HG03442 (cell line): ENCODE measurements at regions not wholly inside any gene's neighbourhood (a gene's known extent, or its start where the extent isn't known, plus 50 kb on each side); places are given as distances from the start of the nearest gene placed in this dataset.
"Not testable (repeated sequence)": the region's sequence is repeated elsewhere in the genome, so short reads cannot be mapped to it uniquely, and the experiment has no call there.

Experiments used
- ATAC-seq: cut with Tn5 transposase; IDR thresholded peaks from one replicate; pipeline ENCODE4 v1.9.1; 2021; ENCODE audit warnings: mild to moderate bottlenecking, moderate library complexity; ENCODE audit not compliant: unreplicated experiment

DNA sequence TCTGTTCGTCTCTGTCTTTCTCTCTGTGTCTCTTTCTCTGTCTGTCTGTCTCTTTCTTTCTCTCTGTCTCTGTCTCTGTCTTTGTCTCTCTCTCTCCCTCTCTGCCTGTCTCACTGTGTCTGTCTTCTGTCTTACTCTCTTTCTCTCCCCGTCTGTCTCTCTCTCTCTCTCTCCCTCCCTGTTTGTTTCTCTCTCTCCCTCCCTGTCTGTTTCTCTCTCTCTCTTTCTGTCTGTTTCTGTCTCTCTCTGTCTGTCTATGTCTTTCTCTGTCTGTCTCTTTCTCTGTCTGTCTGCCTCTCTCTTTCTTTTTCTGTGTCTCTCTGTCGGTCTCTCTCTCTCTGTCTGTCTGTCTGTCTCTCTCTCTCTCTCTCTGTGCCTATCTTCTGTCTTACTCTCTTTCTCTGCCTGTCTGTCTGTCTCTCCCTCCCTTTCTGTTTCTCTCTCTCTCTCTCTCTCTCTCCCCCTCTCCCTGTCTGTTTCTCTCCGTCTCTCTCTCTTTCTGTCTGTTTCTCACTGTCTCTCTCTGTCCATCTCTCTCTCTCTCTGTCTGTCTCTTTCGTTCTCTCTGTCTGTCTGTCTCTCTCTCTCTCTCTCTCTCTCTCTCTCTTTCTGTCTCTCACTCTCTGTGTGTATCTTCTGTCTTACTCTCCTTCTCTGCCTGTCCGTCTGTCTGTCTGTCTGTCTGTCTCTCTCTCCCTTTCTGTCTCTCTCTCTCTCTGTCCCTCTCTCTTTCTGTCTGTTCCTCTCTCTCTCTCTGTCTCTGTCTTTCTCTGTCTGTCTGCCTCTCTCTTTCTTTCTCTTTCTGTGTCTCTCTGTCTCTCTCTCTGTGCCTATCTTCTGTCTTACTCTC lies 2065.9 kb upstream of the TPTE start:
- ATAC-seq = not testable (repeated sequence)

DNA sequence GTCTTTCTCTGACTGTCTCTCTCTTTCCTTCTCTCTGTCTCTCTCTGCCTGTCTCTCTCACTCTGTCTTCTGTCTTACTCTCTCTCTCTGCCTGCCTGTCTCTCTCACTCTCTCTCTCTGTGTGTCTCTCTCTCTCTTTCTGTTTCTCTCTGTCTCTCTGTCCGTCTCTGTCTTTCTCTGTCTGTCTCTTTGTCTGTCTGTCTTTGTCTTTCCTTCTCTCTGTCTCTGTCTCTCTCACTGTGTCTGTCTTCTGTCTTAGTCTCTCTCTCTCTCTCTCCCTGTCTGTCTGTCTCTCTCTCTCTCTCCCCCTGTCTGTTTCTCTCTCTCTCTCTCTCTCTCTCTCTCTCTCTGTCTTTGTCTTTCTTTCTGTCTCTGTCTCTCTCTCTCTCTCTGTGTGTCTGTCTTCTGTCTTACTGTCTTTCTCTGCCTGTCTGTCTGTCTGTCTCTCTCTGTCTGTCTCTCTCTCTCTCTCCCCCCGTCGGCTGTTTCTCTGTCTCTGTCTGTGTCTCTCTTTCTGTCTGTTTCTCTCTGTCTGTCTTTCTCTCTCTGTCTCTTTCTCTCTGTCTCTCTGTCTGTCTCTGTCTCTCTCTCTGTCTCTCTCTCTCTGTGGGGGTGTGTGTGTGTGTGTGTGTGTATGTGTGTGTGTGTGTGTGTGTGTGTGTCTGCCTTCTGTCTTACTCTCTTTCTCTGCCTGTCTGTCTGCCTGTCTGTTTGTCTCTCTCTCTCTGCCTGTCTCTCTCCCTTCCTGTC lies 2056.8 kb upstream of the TPTE start:
- ATAC-seq = peak; percentile 49

GRCh38 chr21:8466642-8467041 lies 2054.7 kb upstream of the TPTE start:
- not testable (repeated sequence) for ATAC-seq
